K562 (cell line): ENCODE measurements at regions not wholly inside any gene's neighbourhood (a gene's known extent, or its start where the extent isn't known, plus 50 kb on each side); places are given as distances from the start of the nearest gene placed in this dataset.

Source experiments
- EWSR1 ChIP-seq: fragments of 450-650 bp; IDR thresholded peaks from 2 replicates; pipeline ENCODE4 v1.6.1; 2018; ENCODE audit warnings: borderline replicate concordance, mild to moderate bottlenecking, low read depth, moderate library complexity; ENCODE audit not compliant: partially characterized antibody
- MGA ChIP-seq: fragments of 450-650 bp; IDR thresholded peaks from 2 replicates; pipeline ENCODE4 v1.6.1; 2016; ENCODE audit warnings: mild to moderate bottlenecking, moderate library complexity
- SRF ChIP-seq, 2 experiments: fragments of 250-450, 450-650 bp in 1 of 2; sonication (Bioruptor Pico) in 1 of 2; sonication (generic) in 1 of 2; formaldehyde crosslinking; IDR thresholded peaks; 2 replicates each; pipeline versions ENCODE4 v1.5.0 to v1.5.1; 2020 to 2022; ENCODE audit warnings: mild to moderate bottlenecking in 1 of 2, missing genetic modification reagents in 1 of 2
- TRIM28 ChIP-seq: fragments of 450-650 bp; IDR thresholded peaks from 2 replicates; pipeline ENCODE4 v1.6.1; 2017

- no peak for TF ChIP-seq MGA
- TF ChIP-seq TRIM28, result no peak
- TF ChIP-seq EWSR1, result no peak
- TF ChIP-seq SRF (CRISPR knock-in tag; IDR thresholded peaks at IDR 0.05), result no peak
Measured at GRCh38 chr10:62651341-62651740, 153.2 kb upstream of the ADO start (continued).
